OCI-LY7 (cell line): ENCODE measurements at regions not wholly inside any gene's neighbourhood (a gene's known extent, or its start where the extent isn't known, plus 50 kb on each side); places are given as distances from the start of the nearest gene placed in this dataset.
"Not testable (repeated sequence)": the region's sequence is repeated elsewhere in the genome, so short reads cannot be mapped to it uniquely, and the experiment has no call there.

ENCODE experiments used
- BruUV-seq: library from RNA; stranded (reverse); fragments of 400-500 nt; replicated peaks from 2 replicates; lab custom pipeline; 2021; lab: Mats Ljungman, UMichigan
- CTCF ChIA-PET: fragments of 300-600 bp; sonication (Branson Sonifier 250); formaldehyde crosslinking; loops from one replicate; lab custom pipeline; 2022; ENCODE audit warnings: antibody characterized with exemption; ENCODE audit not compliant: unreplicated experiment; lab: Charles Lee
- POLR2A ChIA-PET: fragments of 300-600 bp; sonication (Branson Sonifier 250); formaldehyde crosslinking; loops from one replicate; lab custom pipeline; 2022; ENCODE audit warnings: antibody characterized with exemption; lab: Charles Lee
- DNase-seq: peaks from one replicate; pipeline ENCODE4 v3.0.0-alpha.2; 2015; ENCODE audit warnings: low spot score
- H2AFZ ChIP-seq: fragments of 200-600 bp; sonication (generic), shearing (Covaris generic); 2 replicates; pipeline ENCODE4 v1.6.1; 2014; ENCODE audit warnings: mild to moderate bottlenecking, antibody characterized with exemption, low read length, moderate library complexity
- H3K27ac ChIP-seq: fragments of 200-600 bp; sonication (generic); 2 replicates; pipeline ENCODE4 v1.5.1; 2014; ENCODE audit warnings: mixed run types, low read depth, mild to moderate bottlenecking, moderate library complexity, low read length, inconsistent platforms; ENCODE audit not compliant: poor library complexity, severe bottlenecking
- H3K36me3 ChIP-seq: fragments of 200-600 bp; sonication (generic); 2 replicates; pipeline ENCODE4 v1.6.1; 2014; ENCODE audit warnings: mild to moderate bottlenecking, antibody characterized with exemption, low read length, moderate library complexity, mixed read lengths; ENCODE audit not compliant: insufficient read depth
- H3K4me1 ChIP-seq: fragments of 200-600 bp; sonication (generic); 2 replicates; pipeline ENCODE4 v1.5.1; 2014; ENCODE audit warnings: mild to moderate bottlenecking, low read length; ENCODE audit not compliant: insufficient read depth, poor library complexity, severe bottlenecking
- H3K4me2 ChIP-seq: fragments of 200-600 bp; sonication (generic); 2 replicates; pipeline ENCODE4 v1.6.1; 2014; ENCODE audit warnings: mild to moderate bottlenecking, low read length
- H3K4me3 ChIP-seq: fragments of 200-600 bp; sonication (generic); 2 replicates; pipeline ENCODE4 v1.5.1; 2014; ENCODE audit warnings: mild to moderate bottlenecking, low read depth, low read length; ENCODE audit not compliant: poor library complexity, severe bottlenecking
- H3K79me2 ChIP-seq: fragments of 200-600 bp; sonication (generic); 2 replicates; pipeline ENCODE4 v1.6.1; 2016; ENCODE audit warnings: low read depth, mild to moderate bottlenecking, low read length, moderate library complexity, mixed read lengths; ENCODE audit not compliant: insufficient read depth
- H3K9me2 ChIP-seq: fragments of 200-600 bp; sonication (generic); 2 replicates; pipeline ENCODE4 v1.6.1; 2016; ENCODE audit warnings: mild to moderate bottlenecking, low read length, mixed read lengths; ENCODE audit not compliant: insufficient read depth
- H3K9me3 ChIP-seq: fragments of 200-600 bp; sonication (generic); 2 replicates; pipeline ENCODE4 v1.6.1; 2014; ENCODE audit warnings: mild to moderate bottlenecking, mixed run types, low read length, mixed read lengths
- H4K20me1 ChIP-seq: fragments of 200-600 bp; sonication (generic); 2 replicates; pipeline ENCODE4 v1.6.1; 2014; ENCODE audit warnings: mild to moderate bottlenecking, antibody characterized with exemption, low read length, moderate library complexity, mixed read lengths; ENCODE audit not compliant: insufficient read depth
- CTCF ChIP-seq: fragments of 200-600 bp; sonication (generic); conservative IDR thresholded peaks from 2 replicates; pipeline ENCODE4 v1.5.1; 2014; ENCODE audit warnings: mild to moderate bottlenecking, antibody characterized with exemption, low read length, moderate library complexity, mixed read lengths
- EZH2phosphoT487 ChIP-seq: fragments of 200-600 bp; sonication (generic); IDR thresholded peaks from 2 replicates; pipeline ENCODE4 v1.6.1; 2018; ENCODE audit warnings: low read depth, borderline replicate concordance, mild to moderate bottlenecking, mixed run types, antibody characterized with exemption, low read length, moderate library complexity, mixed read lengths
- intact Hi-C: fragments of 100-400 bp; cut with micrococcal nuclease; formaldehyde crosslinking; loops from one replicate; pipeline ENCODE4 v1.10.0; 2022; ENCODE audit not compliant: unreplicated experiment

GRCh38 chr22:27605390-27605789 is 196.2 kb downstream of the MN1 start:
- no peaks in the 10 kb centered on the region for H4K20me1 ChIP-seq
- no TSS peak for BruUV-seq

GRCh38 chr22:27607750-27608149 is 193.8 kb downstream of the MN1 start:
- not testable (repeated sequence) for H4K20me1 ChIP-seq

More at GRCh38 chr22:27605390-27605789, 196.2 kb downstream of the MN1 start:
- H3K4me1 ChIP-seq = no peaks in the 10 kb centered on the region
- H3K9me3 ChIP-seq = no peaks in the 10 kb centered on the region
- H3K4me3 ChIP-seq = no peak overlapping the region
- H3K9me2 ChIP-seq = no peaks in the 10 kb centered on the region
- no peaks in the 10 kb centered on the region for H3K36me3 ChIP-seq
- H3K79me2 ChIP-seq = no peaks in the 10 kb centered on the region
- POLR2A ChIA-PET = no interaction called here
- H3K4me2 ChIP-seq = no peak overlapping the region
- CTCF ChIA-PET = no interaction called here
- no peak for DNase-seq
- no peak overlapping the region for H3K27ac ChIP-seq
- no peak overlapping the region for H2AFZ ChIP-seq
- TF ChIP-seq EZH2phosphoT487 (no peak), CTCF (no peak)
- intact Hi-C loops = no loop called here

GRCh38 chr22:27609451-27609888 is 192.1 kb downstream of the MN1 start:
- no peak for TF ChIP-seq CTCF
- TF ChIP-seq EZH2phosphoT487 = no peak
- H3K4me1 ChIP-seq = no peaks in the 10 kb centered on the region
- no peak for DNase-seq
- no peak overlapping the region for H3K4me3 ChIP-seq
- H3K36me3 ChIP-seq = no peaks in the 10 kb centered on the region
- no peaks in the 10 kb centered on the region for H4K20me1 ChIP-seq
- no peak overlapping the region for H2AFZ ChIP-seq
- POLR2A ChIA-PET = no interaction called here
- no peaks in the 10 kb centered on the region for H3K9me2 ChIP-seq
- no TSS peak for BruUV-seq
- H3K27ac ChIP-seq = no peak overlapping the region
- no peaks in the 10 kb centered on the region for H3K9me3 ChIP-seq
- intact Hi-C loops = no loop called here
- CTCF ChIA-PET = no interaction called here
- no peaks in the 10 kb centered on the region for H3K79me2 ChIP-seq
- no peak overlapping the region for H3K4me2 ChIP-seq

More at GRCh38 chr22:27607750-27608149, 193.8 kb downstream of the MN1 start:
- H3K4me1 ChIP-seq, H3K4me2 ChIP-seq, H3K9me2 ChIP-seq, CTCF ChIA-PET, H2AFZ ChIP-seq, DNase-seq, H3K27ac ChIP-seq, BruUV-seq, H3K36me3 ChIP-seq, H3K4me3 ChIP-seq, H3K79me2 ChIP-seq, intact Hi-C loops, H3K9me3 ChIP-seq: not testable (repeated sequence)
- POLR2A ChIA-PET = interaction anchor here (0.6 kb wide), 2 partner anchors 125 to 462 kb away, joined by 4 to 6 read pairs; no protein-coding TSS in a partner anchor

- CTCF ChIA-PET, H3K4me1 ChIP-seq, H3K4me3 ChIP-seq, H3K36me3 ChIP-seq, H3K9me2 ChIP-seq, BruUV-seq, intact Hi-C loops, H3K27ac ChIP-seq, H4K20me1 ChIP-seq, H3K79me2 ChIP-seq, H3K9me3 ChIP-seq, POLR2A ChIA-PET, H2AFZ ChIP-seq, DNase-seq, H3K4me2 ChIP-seq: not testable (repeated sequence)
These were observed 191.4 kb downstream of the MN1 start for GRCh38 chr22:27610164-27610563.
